Neural cell (in vitro differentiated cells): ENCODE measurements at regions not wholly inside any gene's neighbourhood (a gene's known extent, or its start where the extent isn't known, plus 50 kb on each side); places are given as distances from the start of the nearest gene placed in this dataset.

ENCODE experiments used
- H2AFZ ChIP-seq: fragments of 200-600, 300-800 bp; sonication (generic), shearing (Covaris generic); 2 replicates; pipeline ENCODE4 v1.6.0; 2014; ENCODE audit warnings: low read depth, mild to moderate bottlenecking, antibody characterized with exemption, low read length, moderate library complexity
- H3F3A ChIP-seq: fragments of 200-600 bp; shearing (Covaris generic); 2 replicates; pipeline ENCODE4 v1.6.1; 2016; ENCODE audit warnings: mild to moderate bottlenecking, moderate library complexity, mixed read lengths, antibody characterized with exemption, low read length; ENCODE audit not compliant: insufficient read depth, poor library complexity, severe bottlenecking
- H3K27ac ChIP-seq: fragments of 200-600, 300-800 bp; sonication (generic), shearing (Covaris generic); 2 replicates; pipeline ENCODE4 v1.5.1; 2014; ENCODE audit warnings: mild to moderate bottlenecking, low read length, moderate library complexity
- H3K27me3 ChIP-seq: fragments of 300-800, 200-600 bp; sonication (generic), shearing (Covaris generic); 2 replicates; pipeline ENCODE4 v1.6.0; 2014; ENCODE audit warnings: mild to moderate bottlenecking, low read depth, low read length, moderate library complexity; ENCODE audit not compliant: insufficient read depth
- H3K36me3 ChIP-seq: fragments of 300-800, 200-600 bp; sonication (generic), shearing (Covaris generic); 2 replicates; pipeline ENCODE4 v1.5.1; 2014; ENCODE audit warnings: mild to moderate bottlenecking, antibody characterized with exemption, low read length, moderate library complexity; ENCODE audit not compliant: insufficient read depth
- H3K4me2 ChIP-seq: fragments of 300-800, 200-600 bp; sonication (generic), shearing (Covaris generic); 2 replicates; pipeline ENCODE4 v1.6.0; 2014; ENCODE audit warnings: mild to moderate bottlenecking, low read length
- H3K4me3 ChIP-seq: fragments of 300-800, 200-600 bp; sonication (generic), shearing (Covaris generic); 2 replicates; pipeline ENCODE4 v1.5.1; 2014; ENCODE audit warnings: mild to moderate bottlenecking, low read length, moderate library complexity
- H3K79me2 ChIP-seq: fragments of 200-600 bp; shearing (Covaris generic); replicated peaks from 2 replicates; pipeline ENCODE4 v1.6.0; 2014; ENCODE audit warnings: mild to moderate bottlenecking, low read length, moderate library complexity; ENCODE audit not compliant: insufficient read depth
- H3K9ac ChIP-seq: fragments of 300-800, 200-600 bp; sonication (generic), shearing (Covaris generic); 2 replicates; pipeline ENCODE4 v1.6.1; 2016; ENCODE audit warnings: mild to moderate bottlenecking, low read length, mixed read lengths
- H3K9me2 ChIP-seq: fragments of 200-600 bp; shearing (Covaris generic); 2 replicates; pipeline ENCODE4 v1.6.1; 2016; ENCODE audit warnings: mild to moderate bottlenecking, low read length, mixed read lengths; ENCODE audit not compliant: insufficient read depth
- H3K9me3 ChIP-seq: fragments of 200-600, 300-800 bp; sonication (generic), shearing (Covaris generic); 2 replicates; pipeline ENCODE4 v1.6.1; 2016; ENCODE audit warnings: mild to moderate bottlenecking, mixed run types, low read length, moderate library complexity, mixed read lengths
- H4K20me1 ChIP-seq: fragments of 200-600 bp; shearing (Covaris generic); 2 replicates; pipeline ENCODE4 v1.6.1; 2016; ENCODE audit warnings: mild to moderate bottlenecking, mixed run types; ENCODE audit not compliant: insufficient read depth
- CTCF ChIP-seq: fragments of 450-650 bp; IDR thresholded peaks from 2 replicates; pipeline ENCODE4 v1.5.1; 2014; ENCODE audit warnings: antibody characterized with exemption, mild to moderate bottlenecking, moderate library complexity; ENCODE audit not compliant: poor library complexity, severe bottlenecking
- EP300 ChIP-seq: fragments of 450-650 bp; conservative IDR thresholded peaks from 2 replicates; pipeline ENCODE4 v1.6.1; 2014; ENCODE audit warnings: antibody characterized with exemption, mild to moderate bottlenecking, moderate library complexity; ENCODE audit not compliant: poor library complexity, severe bottlenecking
- EZH2 ChIP-seq: fragments of 200-600, 300-800 bp; shearing (Covaris generic), sonication (generic); IDR thresholded peaks from 2 replicates; pipeline ENCODE4 v1.6.1; 2014; ENCODE audit warnings: antibody characterized with exemption, low read length, borderline replicate concordance, mild to moderate bottlenecking; ENCODE audit not compliant: insufficient read depth, poor library complexity, severe bottlenecking
- MXI1 ChIP-seq: fragments of 450-650 bp; conservative IDR thresholded peaks from 2 replicates; pipeline ENCODE4 v1.6.1; 2014; ENCODE audit warnings: antibody characterized with exemption, mild to moderate bottlenecking; ENCODE audit not compliant: poor library complexity, severe bottlenecking
- POLR2AphosphoS5 ChIP-seq: IDR thresholded peaks from 2 replicates; pipeline ENCODE4 v1.6.1; 2012
- RAD21 ChIP-seq: fragments of 450-650 bp; conservative IDR thresholded peaks from 2 replicates; pipeline ENCODE4 v1.6.1; 2014; ENCODE audit warnings: antibody characterized with exemption, mild to moderate bottlenecking, moderate library complexity
- REST ChIP-seq: IDR thresholded peaks from 2 replicates; pipeline ENCODE4 v1.6.1; 2012; ENCODE audit warnings: borderline replicate concordance
- SMC3 ChIP-seq: fragments of 450-650 bp; conservative IDR thresholded peaks from 2 replicates; pipeline ENCODE4 v1.6.1; 2014; ENCODE audit warnings: antibody characterized with exemption, mild to moderate bottlenecking, moderate library complexity; ENCODE audit not compliant: poor library complexity
- TAF1 ChIP-seq: IDR thresholded peaks from 2 replicates; pipeline ENCODE4 v1.6.1; 2012; ENCODE audit warnings: low read depth

- no peak overlapping the region for H2AFZ ChIP-seq
- TF ChIP-seq TAF1 (no peak), MXI1 (no peak), POLR2AphosphoS5 (no peak), EZH2 (no peak), REST (no peak), RAD21 (no peak), SMC3 (no peak), CTCF (no peak), EP300 (no peak)
- H3K27ac ChIP-seq: no peak overlapping the region
- no peak overlapping the region for H3K4me2 ChIP-seq
- H4K20me1 ChIP-seq: no peaks in the 10 kb centered on the region
- H3F3A ChIP-seq: no peaks in the 10 kb centered on the region
- no peaks in the 10 kb centered on the region for H3K79me2 ChIP-seq
- H3K9me2 ChIP-seq: no peaks in the 10 kb centered on the region
- H3K36me3 ChIP-seq: no peaks in the 10 kb centered on the region
- no peaks in the 10 kb centered on the region for H3K27me3 ChIP-seq
- H3K9me3 ChIP-seq: no peaks in the 10 kb centered on the region
- H3K4me3 ChIP-seq: no peak overlapping the region
- H3K9ac ChIP-seq: no peak overlapping the region
Measured at GRCh38 chr12:67804168-67804567, 155.6 kb downstream of the DYRK2 start.

GRCh38 chr12:67807814-67808213 is 159.3 kb downstream of the DYRK2 start:
- no peaks in the 10 kb centered on the region for H3K9me2 ChIP-seq
- no peaks in the 10 kb centered on the region for H3K9me3 ChIP-seq
- H3K4me3 ChIP-seq: no peak overlapping the region
- H3K79me2 ChIP-seq: no peaks in the 10 kb centered on the region
- no peaks in the 10 kb centered on the region for H3K27me3 ChIP-seq
- no peaks in the 10 kb centered on the region for H4K20me1 ChIP-seq
- no peaks in the 10 kb centered on the region for H3K36me3 ChIP-seq
- TF ChIP-seq MXI1 (no peak), EZH2 (no peak), CTCF (no peak), SMC3 (no peak), EP300 (no peak), RAD21 (no peak), TAF1 (no peak), POLR2AphosphoS5 (no peak), REST (no peak)
- H3F3A ChIP-seq: no peaks in the 10 kb centered on the region
- no peak overlapping the region for H2AFZ ChIP-seq
- H3K27ac ChIP-seq: no peak overlapping the region
- no peak overlapping the region for H3K4me2 ChIP-seq
- H3K9ac ChIP-seq: no peak overlapping the region
